OCI-LY7 (cell line): ENCODE measurements at regions not wholly inside any gene's neighbourhood (a gene's known extent, or its start where the extent isn't known, plus 50 kb on each side); places are given as distances from the start of the nearest gene placed in this dataset.

Experiments
- BruUV-seq: library from RNA; stranded (reverse); fragments of 400-500 nt; replicated peaks from 2 replicates; lab custom pipeline; 2021; lab: Mats Ljungman, UMichigan
- CTCF ChIA-PET: fragments of 300-600 bp; sonication (Branson Sonifier 250); formaldehyde crosslinking; loops from one replicate; lab custom pipeline; 2022; ENCODE audit warnings: antibody characterized with exemption; ENCODE audit not compliant: unreplicated experiment; lab: Charles Lee
- POLR2A ChIA-PET: fragments of 300-600 bp; sonication (Branson Sonifier 250); formaldehyde crosslinking; loops from one replicate; lab custom pipeline; 2022; ENCODE audit warnings: antibody characterized with exemption; lab: Charles Lee
- DNase-seq: peaks from one replicate; pipeline ENCODE4 v3.0.0-alpha.2; 2015; ENCODE audit warnings: low spot score
- H2AFZ ChIP-seq: fragments of 200-600 bp; sonication (generic), shearing (Covaris generic); 2 replicates; pipeline ENCODE4 v1.6.1; 2014; ENCODE audit warnings: mild to moderate bottlenecking, antibody characterized with exemption, low read length, moderate library complexity
- H3K27ac ChIP-seq: fragments of 200-600 bp; sonication (generic); 2 replicates; pipeline ENCODE4 v1.5.1; 2014; ENCODE audit warnings: mixed run types, low read depth, mild to moderate bottlenecking, moderate library complexity, low read length, inconsistent platforms; ENCODE audit not compliant: poor library complexity, severe bottlenecking
- H3K36me3 ChIP-seq: fragments of 200-600 bp; sonication (generic); 2 replicates; pipeline ENCODE4 v1.6.1; 2014; ENCODE audit warnings: mild to moderate bottlenecking, antibody characterized with exemption, low read length, moderate library complexity, mixed read lengths; ENCODE audit not compliant: insufficient read depth
- H3K4me1 ChIP-seq: fragments of 200-600 bp; sonication (generic); 2 replicates; pipeline ENCODE4 v1.5.1; 2014; ENCODE audit warnings: mild to moderate bottlenecking, low read length; ENCODE audit not compliant: insufficient read depth, poor library complexity, severe bottlenecking
- H3K4me2 ChIP-seq: fragments of 200-600 bp; sonication (generic); 2 replicates; pipeline ENCODE4 v1.6.1; 2014; ENCODE audit warnings: mild to moderate bottlenecking, low read length
- H3K4me3 ChIP-seq: fragments of 200-600 bp; sonication (generic); 2 replicates; pipeline ENCODE4 v1.5.1; 2014; ENCODE audit warnings: mild to moderate bottlenecking, low read depth, low read length; ENCODE audit not compliant: poor library complexity, severe bottlenecking
- H3K79me2 ChIP-seq: fragments of 200-600 bp; sonication (generic); 2 replicates; pipeline ENCODE4 v1.6.1; 2016; ENCODE audit warnings: low read depth, mild to moderate bottlenecking, low read length, moderate library complexity, mixed read lengths; ENCODE audit not compliant: insufficient read depth
- H3K9me2 ChIP-seq: fragments of 200-600 bp; sonication (generic); 2 replicates; pipeline ENCODE4 v1.6.1; 2016; ENCODE audit warnings: mild to moderate bottlenecking, low read length, mixed read lengths; ENCODE audit not compliant: insufficient read depth
- H3K9me3 ChIP-seq: fragments of 200-600 bp; sonication (generic); 2 replicates; pipeline ENCODE4 v1.6.1; 2014; ENCODE audit warnings: mild to moderate bottlenecking, mixed run types, low read length, mixed read lengths
- H4K20me1 ChIP-seq: fragments of 200-600 bp; sonication (generic); 2 replicates; pipeline ENCODE4 v1.6.1; 2014; ENCODE audit warnings: mild to moderate bottlenecking, antibody characterized with exemption, low read length, moderate library complexity, mixed read lengths; ENCODE audit not compliant: insufficient read depth
- EZH2phosphoT487 ChIP-seq: fragments of 200-600 bp; sonication (generic); IDR thresholded peaks from 2 replicates; pipeline ENCODE4 v1.6.1; 2018; ENCODE audit warnings: low read depth, borderline replicate concordance, mild to moderate bottlenecking, mixed run types, antibody characterized with exemption, low read length, moderate library complexity, mixed read lengths
- intact Hi-C: fragments of 100-400 bp; cut with micrococcal nuclease; formaldehyde crosslinking; loops from one replicate; pipeline ENCODE4 v1.10.0; 2022; ENCODE audit not compliant: unreplicated experiment
- TF ChIP-seq, protein P1 (sequence below): fragments of 200-600 bp; sonication (generic); conservative IDR thresholded peaks from 2 replicates; pipeline ENCODE4 v1.5.1; 2014; ENCODE audit warnings: mild to moderate bottlenecking, antibody characterized with exemption, low read length, moderate library complexity, mixed read lengths

DNA sequence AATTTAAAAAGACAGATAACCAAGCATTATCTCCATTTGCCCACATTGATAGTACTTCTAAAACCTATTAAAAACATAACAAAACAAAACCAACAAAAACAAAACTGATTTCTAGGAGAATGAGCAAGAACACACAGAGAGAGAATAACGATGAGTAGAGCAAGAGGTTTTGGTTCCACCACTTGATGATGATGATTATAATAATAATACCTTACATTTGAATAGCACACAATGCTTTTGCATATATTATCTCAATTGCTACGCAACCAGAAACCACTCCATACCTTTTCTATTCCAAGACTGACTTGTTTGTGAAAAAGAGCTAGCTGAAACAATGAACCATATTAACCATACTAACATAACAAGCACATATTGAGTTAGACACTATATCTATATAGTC lies 1090.9 kb downstream of the SH3BGRL start:
- ChIA-PET POLR2A (no interaction called here), CTCF (no interaction called here)
- no peak overlapping the region for H2AFZ ChIP-seq
- no peaks in the 10 kb centered on the region for H3K36me3 ChIP-seq
- intact Hi-C loops = no loop called here
- no peak for DNase-seq
- H3K4me3 ChIP-seq = no peak overlapping the region
- H3K4me1 ChIP-seq = no peaks in the 10 kb centered on the region
- no TSS peak for BruUV-seq
- H4K20me1 ChIP-seq = no peaks in the 10 kb centered on the region
- no peak for TF ChIP-seq EZH2phosphoT487
- TF ChIP-seq, protein P1, sequence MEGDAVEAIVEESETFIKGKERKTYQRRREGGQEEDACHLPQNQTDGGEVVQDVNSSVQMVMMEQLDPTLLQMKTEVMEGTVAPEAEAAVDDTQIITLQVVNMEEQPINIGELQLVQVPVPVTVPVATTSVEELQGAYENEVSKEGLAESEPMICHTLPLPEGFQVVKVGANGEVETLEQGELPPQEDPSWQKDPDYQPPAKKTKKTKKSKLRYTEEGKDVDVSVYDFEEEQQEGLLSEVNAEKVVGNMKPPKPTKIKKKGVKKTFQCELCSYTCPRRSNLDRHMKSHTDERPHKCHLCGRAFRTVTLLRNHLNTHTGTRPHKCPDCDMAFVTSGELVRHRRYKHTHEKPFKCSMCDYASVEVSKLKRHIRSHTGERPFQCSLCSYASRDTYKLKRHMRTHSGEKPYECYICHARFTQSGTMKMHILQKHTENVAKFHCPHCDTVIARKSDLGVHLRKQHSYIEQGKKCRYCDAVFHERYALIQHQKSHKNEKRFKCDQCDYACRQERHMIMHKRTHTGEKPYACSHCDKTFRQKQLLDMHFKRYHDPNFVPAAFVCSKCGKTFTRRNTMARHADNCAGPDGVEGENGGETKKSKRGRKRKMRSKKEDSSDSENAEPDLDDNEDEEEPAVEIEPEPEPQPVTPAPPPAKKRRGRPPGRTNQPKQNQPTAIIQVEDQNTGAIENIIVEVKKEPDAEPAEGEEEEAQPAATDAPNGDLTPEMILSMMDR = no peak
- no peaks in the 10 kb centered on the region for H3K9me2 ChIP-seq
- no peaks in the 10 kb centered on the region for H3K79me2 ChIP-seq
- H3K27ac ChIP-seq = no peak overlapping the region
- no peak overlapping the region for H3K4me2 ChIP-seq
- no peaks in the 10 kb centered on the region for H3K9me3 ChIP-seq

DNA sequence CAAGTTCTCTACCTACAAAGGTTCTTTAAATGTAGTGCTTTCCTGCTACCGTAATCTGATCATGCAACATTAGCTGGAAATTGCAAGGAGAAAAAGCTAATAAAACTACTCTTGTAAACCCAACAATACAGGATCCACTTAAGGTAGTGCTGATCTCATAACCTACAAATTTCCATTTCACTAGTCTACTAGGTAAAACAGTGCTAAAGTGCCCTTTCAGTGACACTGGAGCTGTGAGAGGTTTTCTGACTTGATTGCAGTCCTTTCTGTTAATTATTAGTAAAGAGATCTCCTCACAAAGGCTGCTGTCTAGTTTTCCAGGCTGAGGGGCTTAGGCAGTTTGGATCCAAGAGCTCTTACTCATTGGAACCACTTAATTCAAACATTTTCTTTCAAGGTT lies 1118.7 kb downstream of the SH3BGRL start:
- Histone ChIP-seq H3K4me1 (no peaks in the 10 kb centered on the region), H3K27ac (no peak overlapping the region), H3K36me3 (no peaks in the 10 kb centered on the region), H2AFZ (no peak overlapping the region), H3K4me3 (no peak overlapping the region), H3K9me3 (no peaks in the 10 kb centered on the region), H3K9me2 (no peaks in the 10 kb centered on the region), H3K4me2 (no peak overlapping the region), H4K20me1 (no peaks in the 10 kb centered on the region), H3K79me2 (no peaks in the 10 kb centered on the region)
- no peak for DNase-seq
- POLR2A ChIA-PET = interaction anchor here (0.6 kb wide), 1 partner anchor 1446 kb away, joined by 3 read pairs; no protein-coding TSS in a partner anchor
- no TSS peak for BruUV-seq
- no peak for TF ChIP-seq EZH2phosphoT487
- TF ChIP-seq, protein P1 = no peak
- intact Hi-C loops = no loop called here
- CTCF ChIA-PET = no interaction called here

DNA sequence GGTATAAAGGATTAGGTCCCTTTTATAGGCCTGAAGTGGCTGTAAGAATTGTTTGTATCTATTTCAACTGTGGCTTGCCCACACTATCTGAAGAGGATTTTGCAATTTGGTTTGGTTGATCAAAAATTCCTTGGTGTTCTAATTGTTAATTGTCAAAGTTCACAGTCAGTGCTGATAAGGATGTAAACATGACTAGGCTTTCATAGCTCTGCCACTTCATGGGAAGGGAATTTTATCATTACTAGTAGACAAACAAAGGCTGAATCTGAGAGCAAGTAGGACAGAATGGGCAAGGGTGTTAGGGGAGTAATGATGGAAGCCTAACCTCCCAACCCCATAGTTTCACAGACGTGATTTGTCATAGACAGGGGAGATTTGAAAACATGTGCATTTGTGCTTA lies 1131.7 kb downstream of the SH3BGRL start:
- no peak for DNase-seq
- ChIA-PET CTCF (no interaction called here), POLR2A (no interaction called here)
- no TSS peak for BruUV-seq
- intact Hi-C loops = no loop called here
- H3K4me1 ChIP-seq = no peaks in the 10 kb centered on the region
- H4K20me1 ChIP-seq = no peaks in the 10 kb centered on the region
- TF ChIP-seq, protein P1 = no peak
- TF ChIP-seq EZH2phosphoT487 = no peak
- no peak overlapping the region for H2AFZ ChIP-seq
- H3K4me3 ChIP-seq = no peak overlapping the region
- no peaks in the 10 kb centered on the region for H3K36me3 ChIP-seq
- no peaks in the 10 kb centered on the region for H3K79me2 ChIP-seq
- H3K9me2 ChIP-seq = no peaks in the 10 kb centered on the region
- no peaks in the 10 kb centered on the region for H3K9me3 ChIP-seq
- no peak overlapping the region for H3K27ac ChIP-seq
- H3K4me2 ChIP-seq = no peak overlapping the region
